RWPE2 (cell line): ENCODE measurements at regions not wholly inside any gene's neighbourhood (a gene's known extent, or its start where the extent isn't known, plus 50 kb on each side); places are given as distances from the start of the nearest gene placed in this dataset.

Source experiments
- ATAC-seq: fragments of 200-7000 bp; cut with Tn5 transposase; 3 replicates; pipeline ENCODE4 v1.9.1; 2021; ENCODE audit warnings: low read depth
- DNase-seq: peaks from one replicate; pipeline ENCODE4 v3.0.0-alpha.2; 2020; ENCODE audit warnings: low spot score
- H3K27ac ChIP-seq: fragments of 450-650 bp; 2 replicates; pipeline ENCODE4 v1.5.1; 2017; ENCODE audit warnings: mild to moderate bottlenecking; ENCODE audit not compliant: poor library complexity, severe bottlenecking
- H3K27me3 ChIP-seq: fragments of 250-450 bp; sonication (Bioruptor Pico); 2 replicates; pipeline ENCODE4 v1.5.1; 2021; ENCODE audit warnings: mild to moderate bottlenecking, moderate library complexity; ENCODE audit not compliant: insufficient read depth, poor library complexity, severe bottlenecking
- H3K36me3 ChIP-seq: fragments of 250-450 bp; sonication (Bioruptor Pico); 2 replicates; pipeline ENCODE4 v1.5.1; 2020; ENCODE audit warnings: low read depth, mild to moderate bottlenecking, moderate library complexity
- H3K4me1 ChIP-seq: fragments of 250-450 bp; sonication (Bioruptor Pico); 2 replicates; pipeline ENCODE4 v1.5.1; 2021; ENCODE audit warnings: mild to moderate bottlenecking, moderate library complexity; ENCODE audit not compliant: insufficient read depth, poor library complexity, severe bottlenecking
- H3K4me3 ChIP-seq: fragments of 250-450 bp; sonication (Bioruptor Pico); 2 replicates; pipeline ENCODE4 v1.5.1; 2021; ENCODE audit warnings: mild to moderate bottlenecking, moderate library complexity; ENCODE audit not compliant: severe bottlenecking
- H3K9me3 ChIP-seq: fragments of 250-450 bp; sonication (Bioruptor Pico); 2 replicates; pipeline ENCODE4 v1.5.1; 2021; ENCODE audit warnings: mild to moderate bottlenecking, moderate library complexity; ENCODE audit not compliant: severe bottlenecking
- CTCF ChIP-seq: fragments of 450-650 bp; IDR thresholded peaks from one replicate; pipeline ENCODE4 v1.5.1; 2017; ENCODE audit warnings: mild to moderate bottlenecking, moderate library complexity; ENCODE audit not compliant: poor library complexity, severe bottlenecking

- no peak overlapping the region for H3K27ac ChIP-seq
- no peak for TF ChIP-seq CTCF
- H3K4me1 ChIP-seq = no peaks in the 10 kb centered on the region
- DNase-seq = no peak
- H3K4me3 ChIP-seq = no peak overlapping the region
- no peaks in the 10 kb centered on the region for H3K36me3 ChIP-seq
- no peaks in the 10 kb centered on the region for H3K9me3 ChIP-seq
- no peak for ATAC-seq
- H3K27me3 ChIP-seq = no peaks in the 10 kb centered on the region
Observed at GRCh38 chr1:239931341-239931740, 160.3 kb upstream of the FMN2 start.

GRCh38 chr1:239939602-239940001 lies 152.1 kb upstream of the FMN2 start:
- no peak overlapping the region for H3K27ac ChIP-seq
- TF ChIP-seq CTCF = no peak

GRCh38 chr1:239943761-239944160 lies 147.9 kb upstream of the FMN2 start:
- H3K27me3 ChIP-seq = no peaks in the 10 kb centered on the region
- DNase-seq (no peak), ATAC-seq (no peak)
- no peak overlapping the region for H3K4me3 ChIP-seq
- H3K9me3 ChIP-seq = no peaks in the 10 kb centered on the region
- no peak overlapping the region for H3K27ac ChIP-seq
- H3K36me3 ChIP-seq = no peaks in the 10 kb centered on the region
- no peak for TF ChIP-seq CTCF
- no peaks in the 10 kb centered on the region for H3K4me1 ChIP-seq

More at GRCh38 chr1:239939602-239940001, 152.1 kb upstream of the FMN2 start:
- H3K4me1 ChIP-seq = no peaks in the 10 kb centered on the region
- DNase-seq (no peak), ATAC-seq (no peak)
- H3K9me3 ChIP-seq = no peaks in the 10 kb centered on the region
- no peak overlapping the region for H3K4me3 ChIP-seq
- H3K27me3 ChIP-seq = no peaks in the 10 kb centered on the region
- H3K36me3 ChIP-seq = no peaks in the 10 kb centered on the region

GRCh38 chr1:239944666-239945065 lies 147.0 kb upstream of the FMN2 start:
- H3K4me1 ChIP-seq = no peaks in the 10 kb centered on the region
- DNase-seq = no peak
- H3K27me3 ChIP-seq = no peaks in the 10 kb centered on the region
- H3K9me3 ChIP-seq = no peaks in the 10 kb centered on the region
- no peak for ATAC-seq
- no peak overlapping the region for H3K27ac ChIP-seq
- H3K4me3 ChIP-seq = no peak overlapping the region
- TF ChIP-seq CTCF = no peak
- no peaks in the 10 kb centered on the region for H3K36me3 ChIP-seq

- no peak for ATAC-seq
Observed at GRCh38 chr1:239947801-239948200, 143.9 kb upstream of the FMN2 start.

More at GRCh38 chr1:239947801-239948200, 143.9 kb upstream of the FMN2 start:
- Histone ChIP-seq H3K27ac (no peak overlapping the region), H3K9me3 (no peaks in the 10 kb centered on the region), H3K4me1 (no peaks in the 10 kb centered on the region), H3K4me3 (no peak overlapping the region), H3K36me3 (no peaks in the 10 kb centered on the region), H3K27me3 (no peaks in the 10 kb centered on the region)
- no peak for TF ChIP-seq CTCF
- no peak for DNase-seq
